Vagina (tissue), 2 donors: ENCODE measurements at regions not wholly inside any gene's neighbourhood (a gene's known extent, or its start where the extent isn't known, plus 50 kb on each side); places are given as distances from the start of the nearest gene placed in this dataset.

Source experiments
- DNase-seq, 2 donors: peaks; one replicate each; pipeline ENCODE4 v3.0.0-alpha.2; 2017; ENCODE audit errors: extremely low spot score in 2 of 2
- H3K27ac ChIP-seq: fragments of 200-600 bp; sonication (generic); one replicate; pipeline ENCODE4 v1.5.1; 2019
- H3K27me3 ChIP-seq: fragments of 200-600 bp; sonication (generic); one replicate; pipeline ENCODE4 v1.5.1; 2019
- H3K36me3 ChIP-seq, 2 donors: fragments of 200-600 bp; sonication (generic); one replicate each; pipeline ENCODE4 v1.5.1; 2017 to 2019
- H3K4me1 ChIP-seq: fragments of 200-600 bp; sonication (generic); one replicate; pipeline ENCODE4 v1.5.1; 2019
- H3K4me3 ChIP-seq, 2 donors: fragments of 200-600 bp; sonication (generic); 1 replicate in 1 of 2; 2 replicates in 1 of 2; pipeline ENCODE4 v1.5.1; 2016 to 2019
- H3K9me3 ChIP-seq: fragments of 200-600 bp; sonication (generic); one replicate; pipeline ENCODE4 v1.5.1; 2019
- CTCF ChIP-seq, 3 experiments: fragments of 450-650 bp in 2 of 3; fragments of 200-600 bp in 1 of 3; sonication (generic) in 1 of 3; IDR thresholded peaks; one replicate each; pipeline ENCODE4 v1.5.1; 2017 to 2019; ENCODE audit warnings: antibody characterized with exemption in 3 of 3, mild to moderate bottlenecking in 2 of 3, moderate library complexity in 2 of 3
- POLR2A ChIP-seq, 2 donors: fragments of 450-650 bp; IDR thresholded peaks; one replicate each; pipeline ENCODE4 v1.6.1; 2017; ENCODE audit warnings: antibody characterized with exemption in 2 of 2, mild to moderate bottlenecking in 2 of 2, moderate library complexity in 2 of 2
- POLR2AphosphoS5 ChIP-seq, 2 donors: sonication (generic); formaldehyde crosslinking; IDR thresholded peaks; one replicate each; pipeline ENCODE4 v1.9.0; 2017; ENCODE audit warnings: antibody characterized with exemption in 2 of 2, mild to moderate bottlenecking in 2 of 2, low read depth in 1 of 2; ENCODE audit not compliant: insufficient read depth in 1 of 2
- intact Hi-C: fragments of 100-400 bp; cut with DNase I; formaldehyde crosslinking; loops from one replicate; pipeline ENCODE4 v1.15.1; 2023

GRCh38 chr16:86167061-86167460, 268.1 kb downstream of the IRF8 start:
- DNase-seq: no peak
- intact Hi-C loops: no loop called here
- Histone ChIP-seq H3K9me3 (peaks cover 3% of the 10 kb centered on the region), H3K4me1 (no peaks in the 10 kb centered on the region), H3K27ac (no peak overlapping the region), H3K4me3 (no peak overlapping the region), H3K36me3 (no peaks in the 10 kb centered on the region), H3K27me3 (no peaks in the 10 kb centered on the region)
- no peak for TF ChIP-seq CTCF (IDR thresholded peaks at IDR 0.05)
- no peak for TF ChIP-seq POLR2AphosphoS5 (IDR thresholded peaks at IDR 0.05; ENCODE audit: insufficient read depth in 1 of 2, low read depth in 1 of 2)
- no peak for TF ChIP-seq POLR2A (IDR thresholded peaks at IDR 0.05)

- TF ChIP-seq CTCF (IDR thresholded peaks at IDR 0.05) (no peak), POLR2AphosphoS5 (IDR thresholded peaks at IDR 0.05; ENCODE audit: insufficient read depth in 1 of 2, low read depth in 1 of 2) (no peak), POLR2A (IDR thresholded peaks at IDR 0.05) (no peak)
- no peaks in the 10 kb centered on the region for H3K4me1 ChIP-seq
- no peaks in the 10 kb centered on the region for H3K9me3 ChIP-seq
- no peak overlapping the region for H3K27ac ChIP-seq
- intact Hi-C loops: no loop called here
- no peaks in the 10 kb centered on the region for H3K36me3 ChIP-seq
- no peaks in the 10 kb centered on the region for H3K27me3 ChIP-seq
- no peak for DNase-seq
- no peak overlapping the region for H3K4me3 ChIP-seq
These were observed 271.8 kb downstream of the IRF8 start for GRCh38 chr16:86170720-86171119.

- Histone ChIP-seq H3K4me1 (no peaks in the 10 kb centered on the region), H3K27ac (no peak overlapping the region), H3K36me3 (no peaks in the 10 kb centered on the region), H3K4me3 (no peak overlapping the region), H3K27me3 (no peaks in the 10 kb centered on the region), H3K9me3 (no peaks in the 10 kb centered on the region)
- TF ChIP-seq POLR2AphosphoS5 (IDR thresholded peaks at IDR 0.05; ENCODE audit: insufficient read depth in 1 of 2, low read depth in 1 of 2) (no peak), CTCF (IDR thresholded peaks at IDR 0.05) (no peak), POLR2A (IDR thresholded peaks at IDR 0.05) (no peak)
- intact Hi-C loops: no loop called here
- no peak for DNase-seq
These were observed 272.4 kb downstream of the IRF8 start for GRCh38 chr16:86171329-86171728.

- Histone ChIP-seq H3K4me1 (no peaks in the 10 kb centered on the region), H3K27me3 (no peaks in the 10 kb centered on the region), H3K9me3 (no peaks in the 10 kb centered on the region), H3K36me3 (no peaks in the 10 kb centered on the region), H3K27ac (no peak overlapping the region), H3K4me3 (no peak overlapping the region)
- no peak for DNase-seq
- TF ChIP-seq CTCF (IDR thresholded peaks at IDR 0.05) (no peak), POLR2AphosphoS5 (IDR thresholded peaks at IDR 0.05; ENCODE audit: insufficient read depth in 1 of 2, low read depth in 1 of 2) (no peak), POLR2A (IDR thresholded peaks at IDR 0.05) (no peak)
- intact Hi-C loops: no loop called here
These were observed 276.9 kb downstream of the IRF8 start for GRCh38 chr16:86175816-86176215.

GRCh38 chr16:86176462-86176861, 277.5 kb downstream of the IRF8 start:
- Histone ChIP-seq H3K4me3 (no peak overlapping the region), H3K4me1 (no peaks in the 10 kb centered on the region), H3K36me3 (no peaks in the 10 kb centered on the region), H3K27ac (no peak overlapping the region), H3K9me3 (no peaks in the 10 kb centered on the region), H3K27me3 (no peaks in the 10 kb centered on the region)
- TF ChIP-seq POLR2AphosphoS5 (IDR thresholded peaks at IDR 0.05; ENCODE audit: insufficient read depth in 1 of 2, low read depth in 1 of 2): no peak
- no peak for TF ChIP-seq CTCF (IDR thresholded peaks at IDR 0.05)
- no peak for TF ChIP-seq POLR2A (IDR thresholded peaks at IDR 0.05)
- intact Hi-C loops: no loop called here
- DNase-seq: no peak
